GM12872 (cell line): ENCODE measurements at regions not wholly inside any gene's neighbourhood (a gene's known extent, or its start where the extent isn't known, plus 50 kb on each side); places are given as distances from the start of the nearest gene placed in this dataset.

ENCODE experiments used
- CTCF ChIP-seq: IDR thresholded peaks from 3 replicates; pipeline ENCODE4 v1.5.1; 2011; ENCODE audit warnings: low read depth, mild to moderate bottlenecking, low read length, moderate library complexity; ENCODE audit not compliant: insufficient read depth

GRCh38 chr2:156189143-156189542 lies 143.4 kb downstream of the NR4A2 start:
- TF ChIP-seq CTCF, result no peak

- TF ChIP-seq CTCF, result no peak
Measured at GRCh38 chr2:156182132-156182531, 150.4 kb downstream of the NR4A2 start.

GRCh38 chr2:156181208-156181607 lies 151.3 kb downstream of the NR4A2 start:
- no peak for TF ChIP-seq CTCF

GRCh38 chr2:156177654-156178053 lies 154.9 kb downstream of the NR4A2 start:
- TF ChIP-seq CTCF, result no peak

- TF ChIP-seq CTCF, result no peak
Measured at GRCh38 chr2:156175946-156176345, 156.6 kb downstream of the NR4A2 start.

GRCh38 chr2:156170929-156171328 lies 161.6 kb downstream of the NR4A2 start:
- TF ChIP-seq CTCF, result no peak

- TF ChIP-seq CTCF, result no peak
Measured at GRCh38 chr2:156165742-156166141, 166.8 kb downstream of the NR4A2 start.
